Lung (tissue), 11 donors: ENCODE measurements at regions not wholly inside any gene's neighbourhood (a gene's known extent, or its start where the extent isn't known, plus 50 kb on each side); places are given as distances from the start of the nearest gene placed in this dataset.
"Not testable (repeated sequence)": the region's sequence is repeated elsewhere in the genome, so short reads cannot be mapped to it uniquely, and the experiment has no call there.

Experiments
- ATAC-seq: fragments of 200-7000 bp; cut with Tn5 transposase; one replicate; pipeline ENCODE4 v1.9.1; 2020; ENCODE audit warnings: moderate number of reproducible peaks; ENCODE audit not compliant: insufficient read depth, low FRiP score
- DNase-seq, 3 donors: peaks; one replicate each; pipeline ENCODE4 v3.0.0-alpha.2; 2013 to 2017
- H3K27ac ChIP-seq, 2 donors: one replicate each; pipeline ENCODE4 v1.5.1; 2013; ENCODE audit warnings: mild to moderate bottlenecking in 2 of 2, moderate library complexity in 2 of 2, control low read depth in 1 of 2, inconsistent platforms in 1 of 2, low read depth in 1 of 2, low read length in 1 of 2
- H3K27me3 ChIP-seq, 3 donors: one replicate each; pipeline ENCODE4 v1.5.1; 2013; ENCODE audit warnings: low read length in 2 of 3; ENCODE audit not compliant: control insufficient read depth in 3 of 3, insufficient read depth in 3 of 3
- H3K36me3 ChIP-seq, 4 donors: one replicate each; pipeline ENCODE4 v1.5.1; 2013; ENCODE audit warnings: low read length in 4 of 4, mild to moderate bottlenecking in 1 of 4, moderate library complexity in 1 of 4; ENCODE audit not compliant: control insufficient read depth in 4 of 4, insufficient read depth in 4 of 4
- H3K4me1 ChIP-seq, 5 donors: one replicate each; pipeline ENCODE4 v1.5.1; 2013; ENCODE audit warnings: low read length in 5 of 5, mild to moderate bottlenecking in 2 of 5, moderate library complexity in 1 of 5; ENCODE audit not compliant: control insufficient read depth in 5 of 5, insufficient read depth in 5 of 5
- H3K4me3 ChIP-seq: one replicate; pipeline ENCODE4 v1.5.1; 2013; ENCODE audit warnings: mild to moderate bottlenecking, control low read depth, moderate library complexity
- H3K9ac ChIP-seq, 2 donors: one replicate each; pipeline ENCODE4 v1.5.1; 2013; ENCODE audit warnings: low read length in 2 of 2, control low read depth in 1 of 2; ENCODE audit not compliant: insufficient read depth in 1 of 2
- H3K9me3 ChIP-seq, 4 donors: one replicate each; pipeline ENCODE4 v1.5.1; 2013; ENCODE audit warnings: low read length in 3 of 4, mild to moderate bottlenecking in 1 of 4, moderate library complexity in 1 of 4; ENCODE audit not compliant: control insufficient read depth in 4 of 4, insufficient read depth in 3 of 4
- CTCF ChIP-seq: IDR thresholded peaks from 2 replicates; pipeline ENCODE4 v1.5.1; 2012; ENCODE audit warnings: mild to moderate bottlenecking; ENCODE audit errors: control extremely low read depth, extremely low read depth
- WGBS, 2 donors: extraction: QIAGEN DNeasy Blood & Tissue Kit; methylation state at CpG; one replicate each; pipeline ENCODE4 v1.1.7; 2013; 5-methylcytosine and 5-hydroxymethylcytosine counted together
- donor health status: control.
- donor health status: control.
- donor health status: Bipolar disorder and iron deficiency.
- donor health status: healthy.
- donor health status: DM: yes; HTN: yes; CAD: no.

GRCh38 chr16:60989592-60989991 is 1046.6 kb downstream of the CDH8 start:
- DNase-seq (no peak), ATAC-seq (no peak)
- TF ChIP-seq CTCF = no peak
- WGBS, 2 donors = 52 to 66% methylated on average over 5 of the region's 5 CpGs
- Histone ChIP-seq H3K9me3 (no peaks in the 10 kb centered on the region), H3K9ac (no peak overlapping the region), H3K27ac (no peak overlapping the region), H3K4me1 (no peaks in the 10 kb centered on the region), H3K36me3 (no peaks in the 10 kb centered on the region), H3K4me3 (no peak overlapping the region), H3K27me3 (no peaks in the 10 kb centered on the region)

- 71 to 86% methylated on average over 2 of the region's 2 CpGs for WGBS, 2 donors
- Histone ChIP-seq H3K4me1 (no peaks in the 10 kb centered on the region), H3K27ac (no peak overlapping the region), H3K27me3 (no peaks in the 10 kb centered on the region), H3K9me3 (no peaks in the 10 kb centered on the region), H3K36me3 (no peaks in the 10 kb centered on the region), H3K9ac (no peak overlapping the region), H3K4me3 (no peak overlapping the region)
- ATAC-seq = no peak
- no peak for DNase-seq
- TF ChIP-seq CTCF = no peak
These were observed 1057.1 kb downstream of the CDH8 start for GRCh38 chr16:60979119-60979518.

GRCh38 chr16:60949800-60950199 is 1086.4 kb downstream of the CDH8 start:
- ATAC-seq (no peak), DNase-seq (no peak)
- WGBS, 2 donors = 54 to 81% methylated on average over 5 of the region's 5 CpGs
- Histone ChIP-seq H3K4me1 (no peaks in the 10 kb centered on the region), H3K4me3 (no peak overlapping the region), H3K27me3 (no peaks in the 10 kb centered on the region), H3K27ac (no peak overlapping the region), H3K9ac (no peak overlapping the region), H3K36me3 (no peaks in the 10 kb centered on the region), H3K9me3 (no peaks in the 10 kb centered on the region)
- TF ChIP-seq CTCF = no peak

GRCh38 chr16:60945225-60945624 is 1091.0 kb downstream of the CDH8 start:
- DNase-seq (peak; percentile 47 to 70 (median 56)), ATAC-seq (no peak)
- Histone ChIP-seq H3K27me3 (no peaks in the 10 kb centered on the region), H3K4me3 (no peak overlapping the region), H3K9ac (no peak overlapping the region), H3K27ac (no peak overlapping the region), H3K4me1 (no peaks in the 10 kb centered on the region), H3K9me3 (peaks cover 0 to 3% (median 0%) of the 10 kb centered on the region in 4 donors), H3K36me3 (no peaks in the 10 kb centered on the region)
- 4 to 7% methylated on average over 2 of the region's 2 CpGs for WGBS, 2 donors
- no peak for TF ChIP-seq CTCF

GRCh38 chr16:60936189-60936588 is 1100.0 kb downstream of the CDH8 start:
- not testable (repeated sequence) for DNase-seq, H3K4me3 ChIP-seq

More at GRCh38 chr16:60936189-60936588, 1100.0 kb downstream of the CDH8 start:
- H3K27ac ChIP-seq, ATAC-seq, H3K27me3 ChIP-seq, H3K9ac ChIP-seq, H3K9me3 ChIP-seq, H3K36me3 ChIP-seq, H3K4me1 ChIP-seq: not testable (repeated sequence)
- 92 to 95% methylated on average over 10 of the region's 10 CpGs for WGBS, 2 donors
